GM12892 (cell line): ENCODE measurements at regions not wholly inside any gene's neighbourhood (a gene's known extent, or its start where the extent isn't known, plus 50 kb on each side); places are given as distances from the start of the nearest gene placed in this dataset.

Source experiments
- DNase-seq: peaks from one replicate; pipeline ENCODE4 v3.0.0; 2011; ENCODE audit not compliant: insufficient read length
- FAIRE-seq: peaks from 2 replicates; lab custom pipeline; 2011; peaks lifted over from hg19 to GRCh38; lab: Jason Lieb, UNC
- POLR2A ChIP-seq: IDR thresholded peaks from 2 replicates; pipeline ENCODE4 v1.6.1; 2011; ENCODE audit warnings: low read depth, low read length, control low read depth
- POLR2AphosphoS5 ChIP-seq: IDR thresholded peaks from 2 replicates; pipeline ENCODE4 v1.6.1; 2011; ENCODE audit warnings: low read depth, low read length, control low read depth
- TAF1 ChIP-seq: IDR thresholded peaks from 2 replicates; pipeline ENCODE4 v1.6.1; 2011; ENCODE audit warnings: low read depth, mild to moderate bottlenecking, control low read depth, low read length, borderline replicate concordance

- TF ChIP-seq POLR2AphosphoS5 (no peak), POLR2A (no peak), TAF1 (no peak)
- no peak for FAIRE-seq
Observed at GRCh38 chr2:128988326-128988725, 669.7 kb upstream of the HS6ST1 start.

GRCh38 chr2:128988967-128989366, 670.3 kb upstream of the HS6ST1 start:
- no peak for TF ChIP-seq POLR2AphosphoS5
- TF ChIP-seq POLR2A, result no peak
- TF ChIP-seq TAF1, result no peak
- no peak for FAIRE-seq

More at GRCh38 chr2:128988326-128988725, 669.7 kb upstream of the HS6ST1 start:
- no peak for DNase-seq

GRCh38 chr2:128995086-128995485, 676.4 kb upstream of the HS6ST1 start:
- TF ChIP-seq TAF1 (no peak), POLR2AphosphoS5 (no peak), POLR2A (no peak)
- no peak for FAIRE-seq
- no peak for DNase-seq

More at GRCh38 chr2:128988967-128989366, 670.3 kb upstream of the HS6ST1 start:
- DNase-seq, result no peak

GRCh38 chr2:128996078-128996477, 677.4 kb upstream of the HS6ST1 start:
- no peak for TF ChIP-seq TAF1
- TF ChIP-seq POLR2A, result no peak
- TF ChIP-seq POLR2AphosphoS5, result no peak
- DNase-seq (no peak), FAIRE-seq (no peak)

GRCh38 chr2:128997166-128997866, 678.6 kb upstream of the HS6ST1 start:
- no peak for FAIRE-seq
- TF ChIP-seq TAF1 (no peak), POLR2A (no peak), POLR2AphosphoS5 (no peak)
- no peak for DNase-seq

GRCh38 chr2:129001926-129002325, 683.3 kb upstream of the HS6ST1 start:
- FAIRE-seq, result no peak
- DNase-seq, result no peak
- TF ChIP-seq TAF1 (no peak), POLR2A (no peak), POLR2AphosphoS5 (no peak)

- TF ChIP-seq POLR2A (no peak), TAF1 (no peak), POLR2AphosphoS5 (no peak)
- DNase-seq, result no peak
- FAIRE-seq, result no peak
Observed at GRCh38 chr2:129002751-129003150, 684.1 kb upstream of the HS6ST1 start.

- TF ChIP-seq POLR2A (no peak), TAF1 (no peak), POLR2AphosphoS5 (no peak)
- FAIRE-seq (no peak), DNase-seq (no peak)
Observed at GRCh38 chr2:129004485-129004884, 685.8 kb upstream of the HS6ST1 start.

GRCh38 chr2:129004940-129005490, 686.3 kb upstream of the HS6ST1 start:
- TF ChIP-seq POLR2A (no peak), TAF1 (no peak), POLR2AphosphoS5 (no peak)
- no peak for FAIRE-seq

GRCh38 chr2:129006135-129006886, 687.6 kb upstream of the HS6ST1 start:
- no peak for FAIRE-seq
- TF ChIP-seq POLR2A, result no peak
- TF ChIP-seq POLR2AphosphoS5, result no peak
- TF ChIP-seq TAF1, result no peak
- no peak for DNase-seq

More at GRCh38 chr2:129004940-129005490, 686.3 kb upstream of the HS6ST1 start:
- no peak for DNase-seq

- TF ChIP-seq POLR2A (no peak), POLR2AphosphoS5 (no peak), TAF1 (no peak)
- FAIRE-seq (no peak), DNase-seq (no peak)
Observed at GRCh38 chr2:129006901-129007300, 688.2 kb upstream of the HS6ST1 start.
